HG03196 (cell line): ENCODE measurements at regions not wholly inside any gene's neighbourhood (a gene's known extent, or its start where the extent isn't known, plus 50 kb on each side); places are given as distances from the start of the nearest gene placed in this dataset.

Source experiments
- ATAC-seq: cut with Tn5 transposase; IDR thresholded peaks from one replicate; pipeline ENCODE4 v1.9.1; 2021; ENCODE audit not compliant: unreplicated experiment

- no peak for ATAC-seq
Measured at GRCh38 chr16:61332461-61332860, 703.8 kb downstream of the CDH8 start.

- no peak for ATAC-seq
Measured at GRCh38 chr16:61324044-61324443, 712.2 kb downstream of the CDH8 start.

- no peak for ATAC-seq
Measured at GRCh38 chr16:61323456-61323855, 712.8 kb downstream of the CDH8 start.

GRCh38 chr16:61320791-61321190 lies 715.4 kb downstream of the CDH8 start:
- ATAC-seq = no peak

- no peak for ATAC-seq
Measured at GRCh38 chr16:61313931-61314330, 722.3 kb downstream of the CDH8 start.

- no peak for ATAC-seq
Measured at GRCh38 chr16:61309386-61309785, 726.9 kb downstream of the CDH8 start.

GRCh38 chr16:61306204-61306603 lies 730.0 kb downstream of the CDH8 start:
- ATAC-seq = no peak

GRCh38 chr16:61296814-61297213 lies 739.4 kb downstream of the CDH8 start:
- no peak for ATAC-seq

GRCh38 chr16:61296305-61296704 lies 739.9 kb downstream of the CDH8 start:
- no peak for ATAC-seq

GRCh38 chr16:61295311-61295710 lies 740.9 kb downstream of the CDH8 start:
- no peak for ATAC-seq

GRCh38 chr16:61289141-61289540 lies 747.1 kb downstream of the CDH8 start:
- no peak for ATAC-seq

- ATAC-seq = no peak
Measured at GRCh38 chr16:61277849-61278248, 758.4 kb downstream of the CDH8 start.

GRCh38 chr16:61274211-61274610 lies 762.0 kb downstream of the CDH8 start:
- no peak for ATAC-seq

- no peak for ATAC-seq
Measured at GRCh38 chr16:61270726-61271125, 765.5 kb downstream of the CDH8 start.

- ATAC-seq = no peak
Measured at GRCh38 chr16:61263400-61263799, 772.8 kb downstream of the CDH8 start.

- ATAC-seq = no peak
Measured at GRCh38 chr16:61261315-61261714, 774.9 kb downstream of the CDH8 start.

GRCh38 chr16:61246592-61246991 lies 789.6 kb downstream of the CDH8 start:
- no peak for ATAC-seq

- no peak for ATAC-seq
Measured at GRCh38 chr16:61243954-61244353, 792.3 kb downstream of the CDH8 start.

- ATAC-seq = no peak
Measured at GRCh38 chr16:61237884-61238485, 798.3 kb downstream of the CDH8 start.

GRCh38 chr16:61233713-61234112 lies 802.5 kb downstream of the CDH8 start:
- no peak for ATAC-seq

GRCh38 chr16:61228371-61228770 lies 807.9 kb downstream of the CDH8 start:
- ATAC-seq = no peak

- ATAC-seq = no peak
Measured at GRCh38 chr16:61215605-61216004, 820.6 kb downstream of the CDH8 start.

GRCh38 chr16:61214780-61215179 lies 821.5 kb downstream of the CDH8 start:
- ATAC-seq = no peak
